ENCODE measurements at regions not wholly inside any gene's neighbourhood (a gene's known extent, or its start where the extent isn't known, plus 50 kb on each side); places are given as distances from the start of the nearest gene placed in this dataset.

DNA sequence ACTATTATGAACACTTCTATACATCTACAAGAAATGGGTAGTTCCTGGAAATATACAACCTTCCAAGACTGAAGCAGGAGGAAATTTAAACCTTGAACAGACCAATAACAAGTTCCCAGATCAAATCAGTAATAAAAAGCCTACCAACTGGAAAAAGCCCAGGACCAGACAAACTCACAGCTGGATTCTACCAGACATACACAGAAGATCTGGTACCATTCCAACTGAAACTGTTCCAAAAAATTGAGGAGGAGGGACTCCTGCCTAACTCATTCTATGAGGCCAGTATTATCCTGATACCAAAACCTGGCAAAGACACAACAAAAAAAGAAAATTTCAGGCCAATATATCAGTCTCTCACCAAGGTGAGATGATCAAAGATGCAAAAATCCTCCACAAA, 189.4 kb downstream of the RPS29 start:
- CTCF ChIA-PET: no interaction called here
- Histone ChIP-seq H3K4me1 (replicated peaks; ENCODE audit: insufficient read depth) (no peaks in the 10 kb centered on the region), H3K36me3 (ENCODE audit: low read depth) (no peaks in the 10 kb centered on the region), H3K79me2 (ENCODE audit: low read depth) (no peaks in the 10 kb centered on the region), H3K4me2 (no peak overlapping the region), H3F3A (ENCODE audit: insufficient read depth, low read depth) (no peaks in the 10 kb centered on the region), H3K4me3 (no peak overlapping the region), H3K9me2 (ENCODE audit: insufficient read depth) (no peaks in the 10 kb centered on the region), H3K27me3 (ENCODE audit: insufficient read depth, low read depth) (no peaks in the 10 kb centered on the region), H4K20me1 (ENCODE audit: insufficient read depth) (no peaks in the 10 kb centered on the region), H3K9me3 (ENCODE audit: insufficient read depth, low read depth) (no peaks in the 10 kb centered on the region), H3K27ac (no peak overlapping the region), H2AFZ (no peak overlapping the region)
- no peak for DNase-seq
- POLR2A ChIA-PET (ENCODE audit: unreplicated experiment): no interaction called here
- TF ChIP-seq EZH2 (IDR thresholded peaks at IDR 0.05; ENCODE audit: low read depth): no peak
- TF ChIP-seq, protein P1, sequence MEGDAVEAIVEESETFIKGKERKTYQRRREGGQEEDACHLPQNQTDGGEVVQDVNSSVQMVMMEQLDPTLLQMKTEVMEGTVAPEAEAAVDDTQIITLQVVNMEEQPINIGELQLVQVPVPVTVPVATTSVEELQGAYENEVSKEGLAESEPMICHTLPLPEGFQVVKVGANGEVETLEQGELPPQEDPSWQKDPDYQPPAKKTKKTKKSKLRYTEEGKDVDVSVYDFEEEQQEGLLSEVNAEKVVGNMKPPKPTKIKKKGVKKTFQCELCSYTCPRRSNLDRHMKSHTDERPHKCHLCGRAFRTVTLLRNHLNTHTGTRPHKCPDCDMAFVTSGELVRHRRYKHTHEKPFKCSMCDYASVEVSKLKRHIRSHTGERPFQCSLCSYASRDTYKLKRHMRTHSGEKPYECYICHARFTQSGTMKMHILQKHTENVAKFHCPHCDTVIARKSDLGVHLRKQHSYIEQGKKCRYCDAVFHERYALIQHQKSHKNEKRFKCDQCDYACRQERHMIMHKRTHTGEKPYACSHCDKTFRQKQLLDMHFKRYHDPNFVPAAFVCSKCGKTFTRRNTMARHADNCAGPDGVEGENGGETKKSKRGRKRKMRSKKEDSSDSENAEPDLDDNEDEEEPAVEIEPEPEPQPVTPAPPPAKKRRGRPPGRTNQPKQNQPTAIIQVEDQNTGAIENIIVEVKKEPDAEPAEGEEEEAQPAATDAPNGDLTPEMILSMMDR (conservative IDR thresholded peaks at IDR 0.05): no peak
- BruUV-seq (replicated peaks): no TSS peak
- intact Hi-C loops (cut with micrococcal nuclease; ENCODE audit: unreplicated experiment): no loop called here

DNA sequence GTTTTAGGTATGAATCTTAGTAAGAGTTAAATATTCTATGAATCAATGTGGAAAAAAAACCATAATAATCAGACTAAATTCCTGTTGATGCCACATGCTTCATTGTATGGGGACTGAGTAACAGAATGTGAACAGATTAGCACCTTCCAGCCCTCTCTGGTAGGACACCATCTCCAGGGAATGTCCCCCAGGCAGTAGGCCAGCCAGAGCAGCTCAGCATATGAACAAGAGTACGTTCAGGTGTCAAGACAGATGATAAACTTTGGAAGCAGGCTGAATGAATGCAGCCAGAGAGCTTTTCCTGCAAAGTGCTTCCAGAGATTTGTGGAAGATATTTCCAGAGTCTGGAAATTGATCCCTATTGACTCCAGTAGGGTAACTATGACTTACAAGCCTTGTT, 204.4 kb downstream of the RPS29 start:
- POLR2A ChIA-PET (ENCODE audit: unreplicated experiment): no interaction called here
- DNase-seq: no peak
- H4K20me1 ChIP-seq (ENCODE audit: insufficient read depth): no peaks in the 10 kb centered on the region
- H3K79me2 ChIP-seq (ENCODE audit: low read depth): no peaks in the 10 kb centered on the region
- no peaks in the 10 kb centered on the region for H3K4me1 ChIP-seq (replicated peaks; ENCODE audit: insufficient read depth)
- H3K4me2 ChIP-seq: no peak overlapping the region
- H3K4me3 ChIP-seq: no peak overlapping the region
- CTCF ChIA-PET: no interaction called here
- H3K27me3 ChIP-seq (ENCODE audit: insufficient read depth, low read depth): no peaks in the 10 kb centered on the region
- no peaks in the 10 kb centered on the region for H3K9me3 ChIP-seq (ENCODE audit: insufficient read depth, low read depth)
- H3F3A ChIP-seq (ENCODE audit: insufficient read depth, low read depth): no peaks in the 10 kb centered on the region
- intact Hi-C loops (cut with micrococcal nuclease; ENCODE audit: unreplicated experiment): no loop called here
- no peak for TF ChIP-seq EZH2 (IDR thresholded peaks at IDR 0.05; ENCODE audit: low read depth)
- TF ChIP-seq, protein P1 (conservative IDR thresholded peaks at IDR 0.05): no peak
- no peaks in the 10 kb centered on the region for H3K9me2 ChIP-seq (ENCODE audit: insufficient read depth)
- H2AFZ ChIP-seq: no peak overlapping the region
- BruUV-seq (replicated peaks): no TSS peak
- H3K36me3 ChIP-seq (ENCODE audit: low read depth): no peaks in the 10 kb centered on the region
- no peak overlapping the region for H3K27ac ChIP-seq

DNA sequence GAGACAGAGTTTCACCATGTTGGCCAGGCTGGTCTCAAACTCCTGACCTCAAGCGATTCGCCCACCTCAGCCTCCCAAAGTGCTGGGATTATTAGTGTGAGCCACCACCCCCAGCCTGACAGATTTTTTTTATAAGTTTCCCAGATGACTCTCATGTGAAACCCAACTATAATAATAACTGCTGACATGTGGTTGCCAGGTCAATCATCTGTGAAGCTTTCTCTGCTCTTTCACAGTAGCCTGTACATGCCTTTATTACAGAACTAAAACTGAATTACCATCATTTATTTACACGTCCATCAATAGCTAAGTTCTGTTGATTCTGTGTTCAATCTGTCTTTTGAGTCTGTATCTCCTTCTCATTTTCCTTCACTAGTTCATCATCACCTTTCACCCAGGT, 218.5 kb downstream of the RPS29 start:
- Histone ChIP-seq H3K27me3 (ENCODE audit: insufficient read depth, low read depth) (peaks cover 5% of the 10 kb centered on the region; the same call in 1 of the 2 replicates), H3K9me3 (ENCODE audit: insufficient read depth, low read depth) (no peaks in the 10 kb centered on the region), H3K9me2 (ENCODE audit: insufficient read depth) (no peaks in the 10 kb centered on the region), H4K20me1 (ENCODE audit: insufficient read depth) (no peaks in the 10 kb centered on the region; the same call in 1 of the 2 replicates), H3F3A (ENCODE audit: insufficient read depth, low read depth) (no peaks in the 10 kb centered on the region), H3K4me3 (no peak overlapping the region), H3K4me1 (replicated peaks; ENCODE audit: insufficient read depth) (no peaks in the 10 kb centered on the region), H2AFZ (no peak overlapping the region), H3K36me3 (ENCODE audit: low read depth) (no peaks in the 10 kb centered on the region), H3K4me2 (no peak overlapping the region), H3K79me2 (ENCODE audit: low read depth) (no peaks in the 10 kb centered on the region), H3K27ac (no peak overlapping the region)
- no peak for TF ChIP-seq EZH2 (IDR thresholded peaks at IDR 0.05; ENCODE audit: low read depth)
- TF ChIP-seq, protein P1 (conservative IDR thresholded peaks at IDR 0.05): no peak
- POLR2A ChIA-PET (ENCODE audit: unreplicated experiment): no interaction called here
- intact Hi-C loops (cut with micrococcal nuclease; ENCODE audit: unreplicated experiment): no loop called here
- BruUV-seq (replicated peaks): no TSS peak
- DNase-seq: no peak
- CTCF ChIA-PET: no interaction called here

Measured in PC-9 (cell line).